ENCODE measurements at regions not wholly inside any gene's neighbourhood (a gene's known extent, or its start where the extent isn't known, plus 50 kb on each side); places are given as distances from the start of the nearest gene placed in this dataset.

GRCh38 chr4:43556262-43556661 lies 663.7 kb downstream of the GRXCR1 start:
- H3K27ac ChIP-seq (ENCODE audit: low read depth, low read length, poor library complexity, severe bottlenecking), result no peak overlapping the region
- ChIA-PET POLR2A (ENCODE audit: low non-redundant PET) (no interaction called here), CTCF (no interaction called here)
- BruUV-seq (replicated peaks), result no TSS peak
- H3K36me3 ChIP-seq (ENCODE audit: insufficient read depth, low read length, poor library complexity, severe bottlenecking), result no peaks in the 10 kb centered on the region
- TF ChIP-seq EZH2 (IDR thresholded peaks at IDR 0.05; ENCODE audit: borderline replicate concordance, low read depth, low read length, poor library complexity, severe bottlenecking), result no peak
- TF ChIP-seq, protein P1, sequence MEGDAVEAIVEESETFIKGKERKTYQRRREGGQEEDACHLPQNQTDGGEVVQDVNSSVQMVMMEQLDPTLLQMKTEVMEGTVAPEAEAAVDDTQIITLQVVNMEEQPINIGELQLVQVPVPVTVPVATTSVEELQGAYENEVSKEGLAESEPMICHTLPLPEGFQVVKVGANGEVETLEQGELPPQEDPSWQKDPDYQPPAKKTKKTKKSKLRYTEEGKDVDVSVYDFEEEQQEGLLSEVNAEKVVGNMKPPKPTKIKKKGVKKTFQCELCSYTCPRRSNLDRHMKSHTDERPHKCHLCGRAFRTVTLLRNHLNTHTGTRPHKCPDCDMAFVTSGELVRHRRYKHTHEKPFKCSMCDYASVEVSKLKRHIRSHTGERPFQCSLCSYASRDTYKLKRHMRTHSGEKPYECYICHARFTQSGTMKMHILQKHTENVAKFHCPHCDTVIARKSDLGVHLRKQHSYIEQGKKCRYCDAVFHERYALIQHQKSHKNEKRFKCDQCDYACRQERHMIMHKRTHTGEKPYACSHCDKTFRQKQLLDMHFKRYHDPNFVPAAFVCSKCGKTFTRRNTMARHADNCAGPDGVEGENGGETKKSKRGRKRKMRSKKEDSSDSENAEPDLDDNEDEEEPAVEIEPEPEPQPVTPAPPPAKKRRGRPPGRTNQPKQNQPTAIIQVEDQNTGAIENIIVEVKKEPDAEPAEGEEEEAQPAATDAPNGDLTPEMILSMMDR (conservative IDR thresholded peaks at IDR 0.05; ENCODE audit: low read depth, low read length), result no peak
- peaks cover 54% of the 10 kb centered on the region for H3K9me3 ChIP-seq (ENCODE audit: low read depth, low read length, poor library complexity, severe bottlenecking)
- intact Hi-C loops (cut with micrococcal nuclease; ENCODE audit: unreplicated experiment), result no loop called here
- H3K4me1 ChIP-seq (ENCODE audit: insufficient read depth, low read length, poor library complexity, severe bottlenecking), result no peaks in the 10 kb centered on the region
- no peaks in the 10 kb centered on the region for H3K27me3 ChIP-seq (replicated peaks; ENCODE audit: insufficient read depth, low read depth, low read length, poor library complexity)
- no peak for DNase-seq (ENCODE audit: low spot score)
- no peak overlapping the region for H3K4me3 ChIP-seq (ENCODE audit: low read depth, low read length, poor library complexity, severe bottlenecking)

GRCh38 chr4:43560047-43560446 lies 667.5 kb downstream of the GRXCR1 start:
- BruUV-seq (replicated peaks), result no TSS peak
- Histone ChIP-seq H3K27me3 (replicated peaks; ENCODE audit: insufficient read depth, low read depth, low read length, poor library complexity) (no peaks in the 10 kb centered on the region), H3K36me3 (ENCODE audit: insufficient read depth, low read length, poor library complexity, severe bottlenecking) (no peaks in the 10 kb centered on the region), H3K27ac (ENCODE audit: low read depth, low read length, poor library complexity, severe bottlenecking) (no peak overlapping the region), H3K4me1 (ENCODE audit: insufficient read depth, low read length, poor library complexity, severe bottlenecking) (no peaks in the 10 kb centered on the region), H3K4me3 (ENCODE audit: low read depth, low read length, poor library complexity, severe bottlenecking) (no peak overlapping the region), H3K9me3 (ENCODE audit: low read depth, low read length, poor library complexity, severe bottlenecking) (peaks cover 40% of the 10 kb centered on the region)
- POLR2A ChIA-PET (ENCODE audit: low non-redundant PET), result no interaction called here
- intact Hi-C loops (cut with micrococcal nuclease; ENCODE audit: unreplicated experiment), result no loop called here
- DNase-seq (ENCODE audit: low spot score), result no peak
- no peak for TF ChIP-seq EZH2 (IDR thresholded peaks at IDR 0.05; ENCODE audit: borderline replicate concordance, low read depth, low read length, poor library complexity, severe bottlenecking)
- TF ChIP-seq, protein P1 (conservative IDR thresholded peaks at IDR 0.05; ENCODE audit: low read depth, low read length), result no peak
- CTCF ChIA-PET, result no interaction called here

GRCh38 chr4:43564107-43564506 lies 671.6 kb downstream of the GRXCR1 start:
- Histone ChIP-seq H3K27ac (ENCODE audit: low read depth, low read length, poor library complexity, severe bottlenecking) (no peak overlapping the region), H3K4me3 (ENCODE audit: low read depth, low read length, poor library complexity, severe bottlenecking) (no peak overlapping the region), H3K27me3 (replicated peaks; ENCODE audit: insufficient read depth, low read depth, low read length, poor library complexity) (no peaks in the 10 kb centered on the region), H3K4me1 (ENCODE audit: insufficient read depth, low read length, poor library complexity, severe bottlenecking) (no peaks in the 10 kb centered on the region), H3K9me3 (ENCODE audit: low read depth, low read length, poor library complexity, severe bottlenecking) (peaks cover 29% of the 10 kb centered on the region), H3K36me3 (ENCODE audit: insufficient read depth, low read length, poor library complexity, severe bottlenecking) (no peaks in the 10 kb centered on the region)
- no peak for DNase-seq (ENCODE audit: low spot score)
- ChIA-PET CTCF (no interaction called here), POLR2A (ENCODE audit: low non-redundant PET) (no interaction called here)
- no TSS peak for BruUV-seq (replicated peaks)
- TF ChIP-seq, protein P1 (conservative IDR thresholded peaks at IDR 0.05; ENCODE audit: low read depth, low read length), result no peak
- no peak for TF ChIP-seq EZH2 (IDR thresholded peaks at IDR 0.05; ENCODE audit: borderline replicate concordance, low read depth, low read length, poor library complexity, severe bottlenecking)
- intact Hi-C loops (cut with micrococcal nuclease; ENCODE audit: unreplicated experiment), result no loop called here
